ENCODE measurements at regions not wholly inside any gene's neighbourhood (a gene's known extent, or its start where the extent isn't known, plus 50 kb on each side); places are given as distances from the start of the nearest gene placed in this dataset.

- no peak overlapping the region for H3K4me2 ChIP-seq (ENCODE audit: insufficient read depth, low read length)
- H2AFZ ChIP-seq (ENCODE audit: low read depth, low read length): no peak overlapping the region
- ChIA-PET CTCF (no interaction called here), POLR2A (no interaction called here)
- intact Hi-C loops (cut with micrococcal nuclease): no loop called here
- DNase-seq (ENCODE audit: low read depth, low spot score) (no peak), FAIRE-seq (no peak)
- no TSS peak for BruUV-seq (replicated peaks)
- H3K27ac ChIP-seq (ENCODE audit: insufficient read depth, low read depth, low read length): no peak overlapping the region
- no peaks in the 10 kb centered on the region for H3K27me3 ChIP-seq (ENCODE audit: control insufficient read depth in 2 of 2, insufficient read depth in 2 of 2, low read length in 2 of 2)
- no peaks in the 10 kb centered on the region for H3K9me3 ChIP-seq (replicated peaks; ENCODE audit: control insufficient read depth, insufficient read depth, low read length)
- TF ChIP-seq MYC (IDR thresholded peaks at IDR 0.05; ENCODE audit: low read depth, low read length) (no peak), MAX (IDR thresholded peaks at IDR 0.05; ENCODE audit: insufficient read depth, insufficient read length) (no peak), CTCF (IDR thresholded peaks at IDR 0.05; ENCODE audit: extremely low read depth in 1 of 2, insufficient read depth in 1 of 2, low read depth in 1 of 2, low read length in 2 of 2) (no peak), POLR2AphosphoS5 (IDR thresholded peaks at IDR 0.05; ENCODE audit: insufficient read depth, low read depth, low read length) (no peak), FOS (IDR thresholded peaks at IDR 0.05; ENCODE audit: borderline replicate concordance, insufficient read depth, low read length) (no peak), JUN (IDR thresholded peaks at IDR 0.05; ENCODE audit: borderline replicate concordance, insufficient read depth, insufficient read length, low read depth) (no peak), GATA2 (IDR thresholded peaks at IDR 0.05; ENCODE audit: insufficient read depth, insufficient read length, low read depth, low read length) (no peak), POLR2A (IDR thresholded peaks at IDR 0.05; ENCODE audit: low read depth, low read length) (no peak)
- H3K9ac ChIP-seq (replicated peaks; ENCODE audit: extremely low read depth, insufficient read depth, low read length): no peak overlapping the region
- H3K36me3 ChIP-seq (ENCODE audit: control insufficient read depth in 2 of 2, extremely low read depth in 1 of 2, insufficient read depth in 2 of 2, low read length in 2 of 2): no peaks in the 10 kb centered on the region
- no peaks in the 10 kb centered on the region for H4K20me1 ChIP-seq (replicated peaks; ENCODE audit: control insufficient read depth, extremely low read depth, insufficient read depth, low read length)
- no peaks in the 10 kb centered on the region for H3K4me1 ChIP-seq (ENCODE audit: control insufficient read depth, extremely low read depth, insufficient read depth, low read length)
- no peaks in the 10 kb centered on the region for H3K79me2 ChIP-seq (ENCODE audit: control insufficient read depth, insufficient read depth, low read length)
- no peak overlapping the region for H3K4me3 ChIP-seq (replicated peaks in 1 of 3; ENCODE audit: insufficient read depth in 1 of 3, low read depth in 1 of 3, low read length in 3 of 3)
- dilution Hi-C loops (cut with MboI; ENCODE audit: extremely low pct_ligation_motif_present, low sequenced_read_pairs): no loop called here
- no peaks in the 10 kb centered on the region for H3K9me1 ChIP-seq (replicated peaks; ENCODE audit: control insufficient read depth, extremely low read depth, insufficient read depth, low read length)
These were observed 268.2 kb downstream of the PCNX1 start for GRCh38 chr14:71175491-71175890.
